ENCODE measurements at regions not wholly inside any gene's neighbourhood (a gene's known extent, or its start where the extent isn't known, plus 50 kb on each side); places are given as distances from the start of the nearest gene placed in this dataset.

GRCh38 chr4:132565542-132565941 is 583.6 kb upstream of the PCDH10 start:
- peaks cover 6 to 47% (median 19%) of the 10 kb centered on the region in 6 donors for H3K9me3 Mint-ChIP-seq
- peaks cover 0 to 1% (median 0%) of the 10 kb centered on the region in 3 donors for H3K36me3 Mint-ChIP-seq
- no peaks in the 10 kb centered on the region for H3K4me1 Mint-ChIP-seq
- H3K27ac Mint-ChIP-seq, result no peak overlapping the region
- no peak for DNase-seq
- H3K27me3 Mint-ChIP-seq (ENCODE audit: low read depth in 3 of 3), result peaks cover 0 to 2% (median 0%) of the 10 kb centered on the region in 3 donors
- H3K4me3 Mint-ChIP-seq, result no peak overlapping the region

GRCh38 chr4:132572210-132572609 is 576.9 kb upstream of the PCDH10 start:
- Mint-ChIP-seq H3K4me1 (no peaks in the 10 kb centered on the region), H3K27me3 (ENCODE audit: low read depth in 3 of 3) (no peaks in the 10 kb centered on the region), H3K9me3 (peaks cover 5 to 53% (median 17%) of the 10 kb centered on the region in 6 donors), H3K27ac (no peak overlapping the region), H3K4me3 (no peak overlapping the region), H3K36me3 (peaks cover 0 to 4% (median 3%) of the 10 kb centered on the region in 3 donors)
- DNase-seq, result no peak

GRCh38 chr4:132587626-132588025 is 561.5 kb upstream of the PCDH10 start:
- H3K4me3 Mint-ChIP-seq, result no peak overlapping the region
- no peak for DNase-seq
- no peaks in the 10 kb centered on the region for H3K36me3 Mint-ChIP-seq
- peaks cover 1 to 38% (median 11%) of the 10 kb centered on the region in 6 donors for H3K9me3 Mint-ChIP-seq
- H3K27ac Mint-ChIP-seq, result no peak overlapping the region
- no peaks in the 10 kb centered on the region for H3K27me3 Mint-ChIP-seq (ENCODE audit: low read depth in 3 of 3)
- H3K4me1 Mint-ChIP-seq, result no peaks in the 10 kb centered on the region

GRCh38 chr4:132592340-132592739 is 556.8 kb upstream of the PCDH10 start:
- no peak overlapping the region for H3K27ac Mint-ChIP-seq
- H3K4me3 Mint-ChIP-seq, result no peak overlapping the region
- no peaks in the 10 kb centered on the region for H3K36me3 Mint-ChIP-seq
- no peak for DNase-seq
- H3K27me3 Mint-ChIP-seq (ENCODE audit: low read depth in 3 of 3), result no peaks in the 10 kb centered on the region
- H3K9me3 Mint-ChIP-seq, result peaks cover 2 to 27% (median 14%) of the 10 kb centered on the region in 6 donors
- no peaks in the 10 kb centered on the region for H3K4me1 Mint-ChIP-seq

- H3K27ac Mint-ChIP-seq, result no peak overlapping the region
- no peaks in the 10 kb centered on the region for H3K4me1 Mint-ChIP-seq
- peaks cover 2 to 27% (median 15%) of the 10 kb centered on the region in 6 donors for H3K9me3 Mint-ChIP-seq
- no peaks in the 10 kb centered on the region for H3K27me3 Mint-ChIP-seq (ENCODE audit: low read depth in 3 of 3)
- DNase-seq, result no peak
- no peaks in the 10 kb centered on the region for H3K36me3 Mint-ChIP-seq
- no peak overlapping the region for H3K4me3 Mint-ChIP-seq
These were observed 556.2 kb upstream of the PCDH10 start for GRCh38 chr4:132592850-132593249.

- no peak overlapping the region for H3K4me3 Mint-ChIP-seq
- no peak overlapping the region for H3K27ac Mint-ChIP-seq
- H3K27me3 Mint-ChIP-seq (ENCODE audit: low read depth in 3 of 3), result no peaks in the 10 kb centered on the region
These were observed 555.2 kb upstream of the PCDH10 start for GRCh38 chr4:132593717-132594400.

GRCh38 chr4:132596186-132596585 is 552.9 kb upstream of the PCDH10 start:
- DNase-seq, result no peak
- Mint-ChIP-seq H3K4me3 (no peak overlapping the region), H3K27ac (no peak overlapping the region), H3K9me3 (peaks cover 6 to 29% (median 17%) of the 10 kb centered on the region in 6 donors), H3K27me3 (ENCODE audit: low read depth in 3 of 3) (no peaks in the 10 kb centered on the region), H3K36me3 (no peaks in the 10 kb centered on the region), H3K4me1 (no peaks in the 10 kb centered on the region)

More at GRCh38 chr4:132593717-132594400, 555.2 kb upstream of the PCDH10 start:
- H3K9me3 Mint-ChIP-seq, result peaks cover 6 to 33% (median 16%) of the 10 kb centered on the region in 6 donors
- no peaks in the 10 kb centered on the region for H3K4me1 Mint-ChIP-seq
- no peak for DNase-seq
- no peaks in the 10 kb centered on the region for H3K36me3 Mint-ChIP-seq

GRCh38 chr4:132605551-132605950 is 543.5 kb upstream of the PCDH10 start:
- no peak overlapping the region for H3K27ac Mint-ChIP-seq
- peaks cover 7 to 32% (median 18%) of the 10 kb centered on the region in 6 donors for H3K9me3 Mint-ChIP-seq
- H3K36me3 Mint-ChIP-seq, result no peaks in the 10 kb centered on the region
- DNase-seq, result no peak
- no peaks in the 10 kb centered on the region for H3K27me3 Mint-ChIP-seq (ENCODE audit: low read depth in 3 of 3)
- no peaks in the 10 kb centered on the region for H3K4me1 Mint-ChIP-seq
- H3K4me3 Mint-ChIP-seq, result no peak overlapping the region

GRCh38 chr4:132614682-132615081 is 534.4 kb upstream of the PCDH10 start:
- Mint-ChIP-seq H3K36me3 (no peaks in the 10 kb centered on the region), H3K27me3 (ENCODE audit: low read depth in 3 of 3) (no peaks in the 10 kb centered on the region), H3K4me3 (no peak overlapping the region), H3K27ac (no peak overlapping the region), H3K4me1 (no peaks in the 10 kb centered on the region), H3K9me3 (peaks cover 6 to 20% (median 8%) of the 10 kb centered on the region in 6 donors)
- DNase-seq, result no peak

GRCh38 chr4:132619968-132620367 is 529.1 kb upstream of the PCDH10 start:
- peaks cover 10 to 39% (median 17%) of the 10 kb centered on the region in 6 donors for H3K9me3 Mint-ChIP-seq
- H3K4me3 Mint-ChIP-seq, result no peak overlapping the region
- no peaks in the 10 kb centered on the region for H3K36me3 Mint-ChIP-seq
- DNase-seq, result no peak
- no peak overlapping the region for H3K27ac Mint-ChIP-seq
- no peaks in the 10 kb centered on the region for H3K4me1 Mint-ChIP-seq
- no peaks in the 10 kb centered on the region for H3K27me3 Mint-ChIP-seq (ENCODE audit: low read depth in 3 of 3)

- no peak for DNase-seq
- H3K36me3 Mint-ChIP-seq, result no peaks in the 10 kb centered on the region
These were observed 506.9 kb upstream of the PCDH10 start for GRCh38 chr4:132642016-132642817.

GRCh38 chr4:132646186-132646585 is 502.9 kb upstream of the PCDH10 start:
- Mint-ChIP-seq H3K27ac (no peak overlapping the region), H3K4me3 (no peak overlapping the region), H3K4me1 (no peaks in the 10 kb centered on the region), H3K9me3 (peaks cover 2 to 32% (median 17%) of the 10 kb centered on the region in 6 donors), H3K36me3 (no peaks in the 10 kb centered on the region), H3K27me3 (ENCODE audit: low read depth in 3 of 3) (peaks cover 0 to 6% (median 0%) of the 10 kb centered on the region in 3 donors)
- no peak for DNase-seq

More at GRCh38 chr4:132642016-132642817, 506.9 kb upstream of the PCDH10 start:
- H3K27ac Mint-ChIP-seq, result no peak overlapping the region
- no peaks in the 10 kb centered on the region for H3K4me1 Mint-ChIP-seq
- H3K27me3 Mint-ChIP-seq (ENCODE audit: low read depth in 3 of 3), result peaks cover 0 to 3% (median 0%) of the 10 kb centered on the region in 3 donors
- H3K9me3 Mint-ChIP-seq, result peaks cover 5 to 46% (median 18%) of the 10 kb centered on the region in 6 donors
- H3K4me3 Mint-ChIP-seq, result no peak overlapping the region

GRCh38 chr4:132651196-132651595 is 497.9 kb upstream of the PCDH10 start:
- Mint-ChIP-seq H3K4me3 (no peak overlapping the region), H3K27me3 (ENCODE audit: low read depth in 3 of 3) (peaks cover 0 to 4% (median 0%) of the 10 kb centered on the region in 3 donors), H3K36me3 (no peaks in the 10 kb centered on the region), H3K27ac (no peak overlapping the region), H3K4me1 (no peaks in the 10 kb centered on the region), H3K9me3 (peaks cover 10 to 47% (median 31%) of the 10 kb centered on the region in 6 donors)
- DNase-seq, result no peak

GRCh38 chr4:132660181-132660580 is 488.9 kb upstream of the PCDH10 start:
- no peaks in the 10 kb centered on the region for H3K4me1 Mint-ChIP-seq
- H3K4me3 Mint-ChIP-seq, result no peak overlapping the region
- H3K27ac Mint-ChIP-seq, result no peak overlapping the region
- DNase-seq, result no peak
- no peaks in the 10 kb centered on the region for H3K36me3 Mint-ChIP-seq
- H3K27me3 Mint-ChIP-seq (ENCODE audit: low read depth in 3 of 3), result no peaks in the 10 kb centered on the region
- H3K9me3 Mint-ChIP-seq, result peaks cover 4 to 58% (median 34%) of the 10 kb centered on the region in 6 donors

Measured in immature natural killer cell (primary cell).